ENCODE measurements at regions not wholly inside any gene's neighbourhood (a gene's known extent, or its start where the extent isn't known, plus 50 kb on each side); places are given as distances from the start of the nearest gene placed in this dataset.

- Histone ChIP-seq H3K4me3 (no peak overlapping the region), H3K36me3 (no peaks in the 10 kb centered on the region), H3K27ac (no peak overlapping the region), H3K27me3 (no peaks in the 10 kb centered on the region), H3K4me1 (no peaks in the 10 kb centered on the region), H3K9me3 (peaks cover 2% of the 10 kb centered on the region)
- whole genome bisulfite sequencing: 47% methylated on average over 7 of the region's 9 CpGs
- no peak for DNase-seq (ENCODE audit: low spot score in 2 of 2)
- TF ChIP-seq POLR2AphosphoS5 (IDR thresholded peaks at IDR 0.05) (no peak), CTCF (IDR thresholded peaks at IDR 0.05) (no peak), POLR2A (IDR thresholded peaks at IDR 0.05) (no peak), EP300 (IDR thresholded peaks at IDR 0.05) (no peak)
Measured at GRCh38 chr10:81696609-81697388, 178.2 kb upstream of the NRG3 start.

GRCh38 chr10:81704596-81704995, 170.4 kb upstream of the NRG3 start:
- Histone ChIP-seq H3K4me3 (no peak overlapping the region), H3K36me3 (no peaks in the 10 kb centered on the region), H3K27ac (no peak overlapping the region), H3K9me3 (peaks cover 3% of the 10 kb centered on the region), H3K27me3 (no peaks in the 10 kb centered on the region), H3K4me1 (no peaks in the 10 kb centered on the region)
- 63% methylated on average over 1 of the region's 1 CpG for WGBS
- no peak for DNase-seq (ENCODE audit: low spot score in 2 of 2)
- no peak for TF ChIP-seq POLR2AphosphoS5 (IDR thresholded peaks at IDR 0.05)
- TF ChIP-seq CTCF (IDR thresholded peaks at IDR 0.05): no peak
- no peak for TF ChIP-seq POLR2A (IDR thresholded peaks at IDR 0.05)
- TF ChIP-seq EP300 (IDR thresholded peaks at IDR 0.05): no peak

GRCh38 chr10:81708416-81708815, 166.6 kb upstream of the NRG3 start:
- Histone ChIP-seq H3K9me3 (peaks cover 3% of the 10 kb centered on the region), H3K4me3 (no peak overlapping the region), H3K27me3 (no peaks in the 10 kb centered on the region), H3K4me1 (no peaks in the 10 kb centered on the region), H3K36me3 (no peaks in the 10 kb centered on the region), H3K27ac (no peak overlapping the region)
- TF ChIP-seq CTCF (IDR thresholded peaks at IDR 0.05) (no peak), POLR2AphosphoS5 (IDR thresholded peaks at IDR 0.05) (no peak), POLR2A (IDR thresholded peaks at IDR 0.05) (no peak), EP300 (IDR thresholded peaks at IDR 0.05) (no peak)
- no peak for DNase-seq (ENCODE audit: low spot score in 2 of 2)
- 60% methylated on average over 5 of the region's 5 CpGs for WGBS

GRCh38 chr10:81708929-81709328, 166.1 kb upstream of the NRG3 start:
- Histone ChIP-seq H3K4me1 (no peaks in the 10 kb centered on the region), H3K9me3 (peaks cover 3% of the 10 kb centered on the region), H3K27ac (no peak overlapping the region), H3K4me3 (no peak overlapping the region), H3K27me3 (no peaks in the 10 kb centered on the region), H3K36me3 (no peaks in the 10 kb centered on the region)
- no peak for DNase-seq (ENCODE audit: low spot score in 2 of 2)
- TF ChIP-seq POLR2A (IDR thresholded peaks at IDR 0.05): no peak
- TF ChIP-seq POLR2AphosphoS5 (IDR thresholded peaks at IDR 0.05): no peak
- TF ChIP-seq CTCF (IDR thresholded peaks at IDR 0.05): no peak
- no peak for TF ChIP-seq EP300 (IDR thresholded peaks at IDR 0.05)
- WGBS: 74% methylated on average over 2 of the region's 2 CpGs

- no peak for TF ChIP-seq POLR2A (IDR thresholded peaks at IDR 0.05)
- no peak for TF ChIP-seq CTCF (IDR thresholded peaks at IDR 0.05)
- no peak for TF ChIP-seq EP300 (IDR thresholded peaks at IDR 0.05)
- no peak for TF ChIP-seq POLR2AphosphoS5 (IDR thresholded peaks at IDR 0.05)
- no peak overlapping the region for H3K27ac ChIP-seq
- no peaks in the 10 kb centered on the region for H3K27me3 ChIP-seq
- no peaks in the 10 kb centered on the region for H3K4me1 ChIP-seq
- no peak for DNase-seq (ENCODE audit: low spot score in 2 of 2)
- no peaks in the 10 kb centered on the region for H3K9me3 ChIP-seq
- H3K4me3 ChIP-seq: no peak overlapping the region
- 91% methylated on average over 1 of the region's 1 CpG for WGBS
- H3K36me3 ChIP-seq: no peaks in the 10 kb centered on the region
Measured at GRCh38 chr10:81722399-81722798, 152.6 kb upstream of the NRG3 start.
